NT2/D1 (cell line): ENCODE measurements at regions not wholly inside any gene's neighbourhood (a gene's known extent, or its start where the extent isn't known, plus 50 kb on each side); places are given as distances from the start of the nearest gene placed in this dataset.

ENCODE experiments used
- SUZ12 ChIP-seq: IDR thresholded peaks from 2 replicates; pipeline ENCODE4 v1.6.1; 2011; ENCODE audit not compliant: insufficient read length, insufficient read depth; ENCODE audit errors: extremely low read depth
- YY1 ChIP-seq: IDR thresholded peaks from 2 replicates; pipeline ENCODE4 v1.6.1; 2011; ENCODE audit not compliant: insufficient read length, insufficient read depth
- ZNF274 ChIP-seq: IDR thresholded peaks from 2 replicates; pipeline ENCODE4 v1.6.1; 2011; ENCODE audit warnings: mild to moderate bottlenecking, low read depth, low read length

DNA sequence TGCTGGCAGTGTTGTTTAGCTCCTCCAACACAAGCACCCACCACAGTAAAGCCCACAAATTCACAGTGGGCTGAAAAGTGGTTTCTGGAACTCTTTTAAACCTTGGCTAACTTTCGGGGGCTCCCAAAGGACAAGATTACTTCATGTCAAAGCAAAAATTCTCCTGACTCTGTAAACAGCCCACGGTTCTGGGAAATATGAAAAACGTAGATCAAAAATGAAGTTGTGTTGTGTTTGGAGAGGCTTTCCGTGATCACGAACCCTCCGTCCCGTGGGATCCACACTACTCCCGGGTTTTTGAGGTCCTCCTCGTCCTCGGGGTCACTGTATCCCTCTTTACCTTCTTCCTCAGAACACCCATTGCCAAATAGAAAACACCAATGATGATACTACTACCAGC, 159.0 kb upstream of the RUNX1 start:
- no peak for TF ChIP-seq YY1
- no peak for TF ChIP-seq SUZ12
- no peak for TF ChIP-seq ZNF274
